DOHH2 (cell line): ENCODE measurements at regions not wholly inside any gene's neighbourhood (a gene's known extent, or its start where the extent isn't known, plus 50 kb on each side); places are given as distances from the start of the nearest gene placed in this dataset.

Experiments
- H3F3A ChIP-seq: fragments of 200-600 bp; sonication (generic), shearing (Covaris generic); 2 replicates; pipeline ENCODE4 v1.6.0; 2016; ENCODE audit warnings: antibody characterized with exemption, mild to moderate bottlenecking; ENCODE audit not compliant: control insufficient read depth, insufficient read depth
- H3K27ac ChIP-seq: fragments of 200-600 bp; sonication (generic); 2 replicates; pipeline ENCODE4 v1.5.1; 2014; ENCODE audit warnings: low read depth, mild to moderate bottlenecking, low read length, moderate library complexity
- H3K27me3 ChIP-seq: fragments of 200-600 bp; sonication (generic); 2 replicates; pipeline ENCODE4 v1.6.1; 2014; ENCODE audit warnings: mild to moderate bottlenecking, low read length, mixed read lengths; ENCODE audit not compliant: control insufficient read depth
- H3K36me3 ChIP-seq: fragments of 200-600 bp; sonication (generic); 2 replicates; pipeline ENCODE4 v1.6.1; 2014; ENCODE audit warnings: mild to moderate bottlenecking, low read length, moderate library complexity, mixed read lengths; ENCODE audit not compliant: control insufficient read depth
- H3K4me1 ChIP-seq: fragments of 200-600 bp; sonication (generic); 2 replicates; pipeline ENCODE4 v1.6.1; 2014; ENCODE audit warnings: mild to moderate bottlenecking, low read length, mixed read lengths; ENCODE audit not compliant: control insufficient read depth
- H3K4me2 ChIP-seq: fragments of 200-600 bp; sonication (generic); 2 replicates; pipeline ENCODE4 v1.6.0; 2014; ENCODE audit warnings: mild to moderate bottlenecking, low read length, moderate library complexity
- H3K4me3 ChIP-seq: fragments of 200-600 bp; sonication (generic); 2 replicates; pipeline ENCODE4 v1.5.1; 2014; ENCODE audit warnings: mild to moderate bottlenecking, low read length, mixed read lengths
- H3K79me2 ChIP-seq: fragments of 200-600 bp; sonication (generic); 2 replicates; pipeline ENCODE4 v1.6.1; 2014; ENCODE audit warnings: mild to moderate bottlenecking, low read length, mixed read lengths; ENCODE audit not compliant: control insufficient read depth
- H3K9me2 ChIP-seq: fragments of 200-600 bp; sonication (generic); replicated peaks from 2 replicates; pipeline ENCODE4 v1.6.1; 2014; ENCODE audit warnings: mild to moderate bottlenecking, low read length, mixed read lengths; ENCODE audit not compliant: control insufficient read depth
- H3K9me3 ChIP-seq: fragments of 200-600 bp; sonication (generic); 2 replicates; pipeline ENCODE4 v1.6.1; 2014; ENCODE audit warnings: antibody characterized with exemption, low read length, mixed read lengths; ENCODE audit not compliant: control insufficient read depth, insufficient read depth
- H4K20me1 ChIP-seq: fragments of 200-600 bp; sonication (generic); 2 replicates; pipeline ENCODE4 v1.6.0; 2014; ENCODE audit warnings: low read depth, mild to moderate bottlenecking, antibody characterized with exemption, low read length, moderate library complexity; ENCODE audit not compliant: control insufficient read depth, insufficient read depth
- CTCF ChIP-seq: fragments of 200-600 bp; sonication (generic); IDR thresholded peaks from one replicate; pipeline ENCODE4 v1.5.1; 2014; ENCODE audit warnings: antibody characterized with exemption, mild to moderate bottlenecking, low read depth, low read length; ENCODE audit not compliant: poor library complexity, severe bottlenecking
- EZH2phosphoT487 ChIP-seq: fragments of 200-600 bp; sonication (generic); IDR thresholded peaks from 2 replicates; pipeline ENCODE4 v1.6.1; 2017; ENCODE audit warnings: borderline replicate concordance, mild to moderate bottlenecking, antibody characterized with exemption, low read length, moderate library complexity, mixed read lengths

- Histone ChIP-seq H3K27ac (no peak overlapping the region), H3K27me3 (no peaks in the 10 kb centered on the region), H3K4me1 (no peaks in the 10 kb centered on the region), H3F3A (no peaks in the 10 kb centered on the region), H3K36me3 (no peaks in the 10 kb centered on the region), H3K79me2 (no peaks in the 10 kb centered on the region), H3K9me3 (no peaks in the 10 kb centered on the region), H3K9me2 (no peaks in the 10 kb centered on the region), H3K4me2 (no peak overlapping the region), H4K20me1 (no peaks in the 10 kb centered on the region), H3K4me3 (no peak overlapping the region)
- TF ChIP-seq EZH2phosphoT487, result no peak
- no peak for TF ChIP-seq CTCF
Measured at GRCh38 chr4:131367441-131367840, 1781.7 kb upstream of the PCDH10 start.

- no peaks in the 10 kb centered on the region for H3K36me3 ChIP-seq
- H4K20me1 ChIP-seq, result no peaks in the 10 kb centered on the region
- H3K4me2 ChIP-seq, result no peak overlapping the region
- no peaks in the 10 kb centered on the region for H3K9me3 ChIP-seq
- H3K4me3 ChIP-seq, result no peak overlapping the region
- no peak overlapping the region for H3K27ac ChIP-seq
- H3K4me1 ChIP-seq, result no peaks in the 10 kb centered on the region
- H3F3A ChIP-seq, result no peaks in the 10 kb centered on the region
- no peaks in the 10 kb centered on the region for H3K9me2 ChIP-seq
- no peak for TF ChIP-seq CTCF
- TF ChIP-seq EZH2phosphoT487, result no peak
- H3K79me2 ChIP-seq, result no peaks in the 10 kb centered on the region
- no peaks in the 10 kb centered on the region for H3K27me3 ChIP-seq
Measured at GRCh38 chr4:131370846-131371245, 1778.2 kb upstream of the PCDH10 start.

GRCh38 chr4:131381055-131381454, 1768.0 kb upstream of the PCDH10 start:
- no peaks in the 10 kb centered on the region for H3K36me3 ChIP-seq
- H3K4me1 ChIP-seq, result no peaks in the 10 kb centered on the region
- no peaks in the 10 kb centered on the region for H3K27me3 ChIP-seq
- no peaks in the 10 kb centered on the region for H4K20me1 ChIP-seq
- H3K4me2 ChIP-seq, result no peak overlapping the region
- H3K9me2 ChIP-seq, result no peaks in the 10 kb centered on the region
- no peaks in the 10 kb centered on the region for H3K79me2 ChIP-seq
- no peak overlapping the region for H3K4me3 ChIP-seq
- TF ChIP-seq EZH2phosphoT487 (no peak), CTCF (no peak)
- no peak overlapping the region for H3K27ac ChIP-seq
- H3K9me3 ChIP-seq, result no peaks in the 10 kb centered on the region
- H3F3A ChIP-seq, result no peaks in the 10 kb centered on the region

GRCh38 chr4:131382839-131383238, 1766.3 kb upstream of the PCDH10 start:
- H3K79me2 ChIP-seq, result no peaks in the 10 kb centered on the region
- TF ChIP-seq EZH2phosphoT487 (no peak), CTCF (no peak)

More at GRCh38 chr4:131382839-131383238, 1766.3 kb upstream of the PCDH10 start:
- no peak overlapping the region for H3K27ac ChIP-seq
- no peaks in the 10 kb centered on the region for H3K4me1 ChIP-seq
- no peaks in the 10 kb centered on the region for H3K27me3 ChIP-seq
- no peaks in the 10 kb centered on the region for H3K9me3 ChIP-seq
- H3K4me3 ChIP-seq, result no peak overlapping the region
- H3F3A ChIP-seq, result no peaks in the 10 kb centered on the region
- H3K9me2 ChIP-seq, result no peaks in the 10 kb centered on the region
- no peaks in the 10 kb centered on the region for H4K20me1 ChIP-seq
- no peak overlapping the region for H3K4me2 ChIP-seq
- H3K36me3 ChIP-seq, result no peaks in the 10 kb centered on the region
